Erythroblast (primary cell): ENCODE measurements at regions not wholly inside any gene's neighbourhood (a gene's known extent, or its start where the extent isn't known, plus 50 kb on each side); places are given as distances from the start of the nearest gene placed in this dataset.

Experiments
- GATA1 ChIP-seq: IDR thresholded peaks from 2 replicates; pipeline ENCODE4 v1.6.1; 2011; ENCODE audit warnings: low read depth, mild to moderate bottlenecking, control low read depth, low read length, moderate library complexity
- POLR2A ChIP-seq: IDR thresholded peaks from 2 replicates; pipeline ENCODE4 v1.6.1; 2011; ENCODE audit warnings: mild to moderate bottlenecking, low read length

GRCh38 chr9:75226403-75227139 is 138.3 kb downstream of the OSTF1 start:
- TF ChIP-seq POLR2A, result no peak
- no peak for TF ChIP-seq GATA1
